ENCODE measurements at regions not wholly inside any gene's neighbourhood (a gene's known extent, or its start where the extent isn't known, plus 50 kb on each side); places are given as distances from the start of the nearest gene placed in this dataset.

DNA sequence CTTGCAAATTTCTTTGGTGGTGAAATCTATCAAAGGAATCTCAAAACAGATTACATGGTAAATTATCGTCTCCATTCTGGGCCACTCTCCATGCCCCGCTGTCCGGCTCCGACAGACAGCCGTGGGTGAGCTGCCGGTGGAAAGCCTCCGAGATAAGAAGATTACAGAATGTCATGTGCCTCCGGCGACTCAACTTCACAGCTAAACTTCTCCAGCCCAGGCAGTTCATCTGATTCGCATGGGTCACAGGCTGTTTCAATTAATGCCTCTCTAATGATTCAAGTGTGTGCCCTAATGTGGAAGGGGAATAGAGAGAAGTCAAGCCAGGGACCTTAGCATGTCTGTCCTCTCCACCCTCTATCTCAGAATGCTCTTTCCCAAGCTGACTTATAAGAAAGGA lies 520.8 kb upstream of the ZFHX3 start:
- Histone ChIP-seq H3K36me3 (ENCODE audit: control insufficient read depth, insufficient read depth, low read length) (no peaks in the 10 kb centered on the region), H3K9ac (ENCODE audit: low read length) (no peak overlapping the region), H3K4me3 (ENCODE audit: low read length) (no peak overlapping the region), H3K4me1 (ENCODE audit: control insufficient read depth, insufficient read depth, low read length) (no peaks in the 10 kb centered on the region), H3K27me3 (ENCODE audit: control insufficient read depth, insufficient read depth, low read length) (no peaks in the 10 kb centered on the region), H3K27ac (ENCODE audit: low read depth, low read length) (no peak overlapping the region)

DNA sequence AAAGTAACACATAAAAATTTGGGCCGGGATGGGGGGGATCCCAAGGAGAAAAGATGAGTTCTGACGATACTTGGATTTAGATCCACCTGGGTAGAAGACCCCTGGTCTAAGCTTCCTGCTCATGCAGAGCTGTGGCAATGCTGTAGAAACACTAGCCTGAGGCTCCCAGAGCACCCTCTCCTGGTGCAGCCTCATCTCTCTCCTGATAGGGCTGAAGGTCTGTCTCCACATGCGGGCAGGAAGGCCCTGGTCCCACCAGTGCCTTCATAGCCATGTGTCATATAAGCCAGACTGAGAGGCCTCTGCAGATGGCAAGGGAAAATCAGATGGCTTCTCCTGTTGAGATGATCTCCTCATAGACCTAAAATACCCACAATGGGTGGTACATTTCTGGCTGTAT lies 518.0 kb upstream of the ZFHX3 start:
- H3K27me3 ChIP-seq (ENCODE audit: control insufficient read depth, insufficient read depth, low read length): no peaks in the 10 kb centered on the region
- no peak overlapping the region for H3K4me3 ChIP-seq (ENCODE audit: low read length)
- no peaks in the 10 kb centered on the region for H3K4me1 ChIP-seq (ENCODE audit: control insufficient read depth, insufficient read depth, low read length)
- no peaks in the 10 kb centered on the region for H3K36me3 ChIP-seq (ENCODE audit: control insufficient read depth, insufficient read depth, low read length)
- no peak overlapping the region for H3K27ac ChIP-seq (ENCODE audit: low read depth, low read length)
- no peak overlapping the region for H3K9ac ChIP-seq (ENCODE audit: low read length)

DNA sequence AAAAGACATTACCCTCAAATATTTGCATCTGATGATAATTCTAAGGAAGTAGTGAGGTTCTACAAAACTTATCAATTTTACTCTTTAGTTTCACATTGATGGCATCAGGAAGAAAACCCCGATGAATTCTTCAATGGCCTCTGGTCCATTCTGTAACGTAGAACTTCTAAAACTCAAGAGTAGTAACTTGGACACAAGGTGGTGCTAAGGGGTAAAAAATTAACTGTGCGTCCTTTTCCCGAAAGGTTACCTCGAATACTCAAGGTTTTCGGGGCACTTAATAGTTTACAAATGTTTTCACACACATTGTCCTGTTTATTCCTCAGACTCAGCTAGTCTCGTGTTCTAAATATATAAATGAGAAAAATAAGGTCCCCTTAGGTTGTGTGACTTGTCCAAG lies 517.3 kb upstream of the ZFHX3 start:
- H3K4me3 ChIP-seq (ENCODE audit: low read length): no peak overlapping the region
- H3K9ac ChIP-seq (ENCODE audit: low read length): no peak overlapping the region
- H3K27me3 ChIP-seq (ENCODE audit: control insufficient read depth, insufficient read depth, low read length): no peaks in the 10 kb centered on the region
- no peaks in the 10 kb centered on the region for H3K36me3 ChIP-seq (ENCODE audit: control insufficient read depth, insufficient read depth, low read length)
- H3K4me1 ChIP-seq (ENCODE audit: control insufficient read depth, insufficient read depth, low read length): no peaks in the 10 kb centered on the region
- no peak overlapping the region for H3K27ac ChIP-seq (ENCODE audit: low read depth, low read length)

DNA sequence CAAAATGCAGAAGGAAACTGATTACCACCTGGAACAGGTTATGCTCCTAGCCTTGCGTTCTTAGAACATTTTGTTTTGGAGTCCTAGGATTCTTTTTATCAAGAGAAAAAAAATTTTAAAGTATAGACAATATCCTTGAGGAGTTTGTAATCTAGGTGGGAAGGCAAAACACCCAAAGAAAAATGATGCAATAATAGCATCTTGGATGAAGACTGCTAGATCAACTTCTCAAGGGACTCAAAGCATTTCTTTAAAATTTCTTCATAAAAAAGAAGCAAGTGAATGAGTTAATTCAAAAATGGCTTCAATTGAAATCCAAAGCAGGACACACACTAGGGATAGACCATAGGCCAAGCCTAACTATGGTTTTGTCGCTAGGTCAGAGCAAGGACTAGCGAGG lies 515.8 kb upstream of the ZFHX3 start:
- H3K36me3 ChIP-seq (ENCODE audit: control insufficient read depth, insufficient read depth, low read length): no peaks in the 10 kb centered on the region

DNA sequence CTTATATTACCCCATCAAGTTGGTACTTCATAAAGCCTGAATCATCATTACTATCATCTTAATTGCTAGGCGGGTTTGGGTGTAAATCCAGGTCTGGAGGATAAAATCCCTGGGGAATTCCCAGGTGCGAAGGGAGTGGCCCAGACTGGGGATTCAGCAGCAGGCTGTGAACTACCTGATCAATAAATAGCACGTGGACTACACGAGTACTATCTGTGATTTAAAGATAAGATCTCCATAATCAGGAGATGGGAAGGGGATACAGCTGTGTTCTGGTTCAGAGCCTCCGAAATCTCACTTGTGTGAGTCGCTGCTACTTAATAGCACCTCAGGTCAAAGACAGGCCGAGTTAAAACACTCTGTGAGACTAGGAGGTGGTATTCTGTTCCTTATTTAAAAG lies 512.6 kb upstream of the ZFHX3 start:
- Histone ChIP-seq H3K36me3 (ENCODE audit: control insufficient read depth, insufficient read depth, low read length) (no peaks in the 10 kb centered on the region), H3K4me1 (ENCODE audit: control insufficient read depth, insufficient read depth, low read length) (no peaks in the 10 kb centered on the region), H3K27ac (ENCODE audit: low read depth, low read length) (no peak overlapping the region), H3K27me3 (ENCODE audit: control insufficient read depth, insufficient read depth, low read length) (no peaks in the 10 kb centered on the region), H3K4me3 (ENCODE audit: low read length) (no peak overlapping the region), H3K9ac (ENCODE audit: low read length) (no peak overlapping the region)

More for the DNA sequence above, 515.8 kb upstream of the ZFHX3 start:
- Histone ChIP-seq H3K4me1 (ENCODE audit: control insufficient read depth, insufficient read depth, low read length) (no peaks in the 10 kb centered on the region), H3K27ac (ENCODE audit: low read depth, low read length) (no peak overlapping the region), H3K9ac (ENCODE audit: low read length) (no peak overlapping the region), H3K4me3 (ENCODE audit: low read length) (no peak overlapping the region), H3K27me3 (ENCODE audit: control insufficient read depth, insufficient read depth, low read length) (no peaks in the 10 kb centered on the region)

DNA sequence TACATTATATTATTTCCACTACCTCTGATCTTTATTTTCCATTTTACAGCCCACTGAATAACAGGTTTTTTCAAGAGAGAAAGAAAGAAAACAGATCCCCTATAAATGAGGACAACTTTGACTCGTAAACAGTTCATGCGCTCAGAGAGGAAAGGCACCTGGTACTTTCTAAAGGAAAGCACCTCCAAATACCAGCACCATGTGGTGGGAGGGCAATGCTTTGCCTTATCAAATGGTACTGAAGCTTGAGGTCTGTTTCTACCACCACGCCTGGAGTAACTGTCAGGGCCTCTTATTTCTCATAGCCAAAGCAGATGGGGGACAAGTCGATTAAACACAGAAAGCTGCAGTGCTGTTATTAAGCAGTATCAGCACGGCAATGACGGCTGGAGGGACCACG lies 510.3 kb upstream of the ZFHX3 start:
- H3K4me1 ChIP-seq (ENCODE audit: control insufficient read depth, insufficient read depth, low read length): no peaks in the 10 kb centered on the region
- no peak overlapping the region for H3K4me3 ChIP-seq (ENCODE audit: low read length)
- no peak overlapping the region for H3K27ac ChIP-seq (ENCODE audit: low read depth, low read length)
- H3K36me3 ChIP-seq (ENCODE audit: control insufficient read depth, insufficient read depth, low read length): no peaks in the 10 kb centered on the region
- no peak overlapping the region for H3K9ac ChIP-seq (ENCODE audit: low read length)
- H3K27me3 ChIP-seq (ENCODE audit: control insufficient read depth, insufficient read depth, low read length): no peaks in the 10 kb centered on the region

DNA sequence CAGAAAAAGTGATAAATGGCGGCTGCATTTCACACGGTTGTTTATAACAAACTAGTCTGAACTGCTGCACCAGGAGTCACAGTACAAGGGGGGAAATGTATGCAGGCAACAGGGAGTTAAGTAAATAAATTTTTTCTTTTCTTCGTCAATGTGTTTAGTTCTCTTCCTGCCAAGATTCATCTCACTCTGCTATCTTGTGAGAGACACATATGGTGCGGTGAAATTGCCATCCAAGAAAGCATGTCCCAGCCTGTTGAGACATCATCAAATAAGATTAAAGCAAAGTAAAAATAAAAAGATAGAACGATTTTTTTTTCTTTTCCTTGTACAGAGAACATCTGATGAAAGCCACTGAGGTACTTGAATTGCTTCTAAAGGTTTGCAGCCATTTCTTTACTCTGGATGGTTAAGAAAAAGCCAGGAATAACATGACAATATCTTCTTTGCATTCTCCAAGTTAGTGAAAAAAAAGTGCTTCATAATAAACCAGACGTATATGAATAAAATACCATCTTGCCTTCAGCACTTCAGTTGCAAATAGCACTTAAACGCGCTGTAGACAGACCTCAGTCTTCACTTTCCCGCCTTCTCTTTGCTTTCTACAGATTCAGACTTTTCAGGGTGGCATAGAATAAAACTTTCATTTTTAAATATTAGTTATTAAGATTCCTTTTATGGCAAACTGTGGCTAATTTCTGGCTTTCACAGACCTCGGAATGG lies 506.2 kb upstream of the ZFHX3 start:
- Histone ChIP-seq H3K4me1 (ENCODE audit: control insufficient read depth, insufficient read depth, low read length) (no peaks in the 10 kb centered on the region), H3K36me3 (ENCODE audit: control insufficient read depth, insufficient read depth, low read length) (no peaks in the 10 kb centered on the region), H3K27ac (ENCODE audit: low read depth, low read length) (no peak overlapping the region), H3K27me3 (ENCODE audit: control insufficient read depth, insufficient read depth, low read length) (no peaks in the 10 kb centered on the region), H3K4me3 (ENCODE audit: low read length) (no peak overlapping the region), H3K9ac (ENCODE audit: low read length) (no peak overlapping the region)

DNA sequence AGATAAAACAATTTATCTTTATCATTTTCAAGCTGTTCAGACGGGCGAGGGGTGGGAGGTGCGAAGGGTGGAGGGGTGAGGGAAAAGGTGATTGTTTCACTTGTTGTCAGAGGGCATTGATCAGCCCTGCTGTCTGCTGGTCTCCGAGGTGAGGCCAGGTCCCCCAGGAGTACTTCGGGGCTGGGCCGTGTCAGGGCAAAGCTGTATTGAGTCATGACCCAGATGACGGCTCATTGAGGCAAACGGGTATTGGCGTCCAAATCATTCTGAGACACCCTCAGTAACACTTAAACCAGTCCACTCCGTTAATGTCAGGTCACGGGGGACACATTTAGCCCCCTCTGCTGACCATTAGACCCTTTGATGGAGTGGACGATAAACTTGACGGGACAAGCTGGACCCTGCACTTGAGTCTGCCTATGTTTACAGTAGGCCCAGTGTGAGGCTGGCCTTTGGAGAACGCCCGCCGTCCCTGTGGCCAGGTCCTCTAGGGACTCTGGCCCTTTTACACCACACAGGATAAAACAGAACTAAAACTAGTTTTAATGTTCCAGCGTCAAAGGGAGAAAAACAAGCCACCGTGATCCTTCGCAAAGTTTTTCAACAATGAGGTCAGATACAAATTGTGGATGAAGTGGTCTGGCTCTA lies 502.2 kb upstream of the ZFHX3 start:
- Histone ChIP-seq H3K27ac (ENCODE audit: low read depth, low read length) (no peak overlapping the region), H3K9ac (ENCODE audit: low read length) (no peak overlapping the region), H3K4me1 (ENCODE audit: control insufficient read depth, insufficient read depth, low read length) (no peaks in the 10 kb centered on the region), H3K36me3 (ENCODE audit: control insufficient read depth, insufficient read depth, low read length) (no peaks in the 10 kb centered on the region), H3K4me3 (ENCODE audit: low read length) (no peak overlapping the region), H3K27me3 (ENCODE audit: control insufficient read depth, insufficient read depth, low read length) (no peaks in the 10 kb centered on the region)

DNA sequence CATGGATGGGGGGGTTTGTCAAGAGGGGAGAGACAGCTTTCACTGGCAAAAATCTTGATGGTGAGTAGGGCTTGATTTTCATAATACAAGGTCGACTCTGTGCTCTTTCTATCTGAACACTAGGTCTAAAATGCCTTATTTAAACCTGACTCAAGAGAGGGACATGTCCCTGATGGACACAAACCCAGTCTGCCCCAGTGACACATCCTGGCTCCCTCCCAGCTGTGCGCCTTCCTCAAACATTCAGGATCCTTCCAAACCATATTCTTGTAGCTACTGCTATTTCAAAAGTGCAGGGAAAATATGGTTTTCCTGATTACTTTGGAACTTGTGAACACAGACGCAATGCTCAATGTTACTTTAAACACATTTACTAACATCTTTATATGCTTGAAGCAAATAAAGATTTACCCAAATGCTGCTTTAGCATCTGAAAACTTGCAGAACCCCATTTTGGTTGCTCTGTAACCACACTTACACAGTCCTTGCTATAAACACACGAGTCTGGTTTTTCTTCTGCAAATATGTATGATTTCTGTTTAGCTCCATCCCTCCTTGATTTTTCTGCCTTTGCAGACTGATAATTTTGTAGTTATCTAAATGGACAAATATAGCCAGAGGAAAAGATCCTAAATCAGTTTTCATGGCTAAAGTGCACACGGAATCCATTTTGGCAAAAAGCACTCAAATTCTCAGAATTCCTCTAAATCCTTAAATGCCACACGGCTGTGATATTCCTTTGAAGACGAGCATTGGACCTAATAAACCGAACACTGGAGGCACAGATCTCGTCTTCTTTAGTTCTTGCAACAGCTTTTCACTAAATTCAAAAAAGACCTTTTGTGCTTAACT lies 499.9 kb upstream of the ZFHX3 start:
- no peaks in the 10 kb centered on the region for H3K4me1 ChIP-seq (ENCODE audit: control insufficient read depth, insufficient read depth, low read length)
- H3K4me3 ChIP-seq (ENCODE audit: low read length): no peak overlapping the region
- peaks cover 3% of the 10 kb centered on the region for H3K27me3 ChIP-seq (ENCODE audit: control insufficient read depth, insufficient read depth, low read length)
- no peak overlapping the region for H3K9ac ChIP-seq (ENCODE audit: low read length)
- H3K27ac ChIP-seq (ENCODE audit: low read depth, low read length): no peak overlapping the region
- no peaks in the 10 kb centered on the region for H3K36me3 ChIP-seq (ENCODE audit: control insufficient read depth, insufficient read depth, low read length)

DNA sequence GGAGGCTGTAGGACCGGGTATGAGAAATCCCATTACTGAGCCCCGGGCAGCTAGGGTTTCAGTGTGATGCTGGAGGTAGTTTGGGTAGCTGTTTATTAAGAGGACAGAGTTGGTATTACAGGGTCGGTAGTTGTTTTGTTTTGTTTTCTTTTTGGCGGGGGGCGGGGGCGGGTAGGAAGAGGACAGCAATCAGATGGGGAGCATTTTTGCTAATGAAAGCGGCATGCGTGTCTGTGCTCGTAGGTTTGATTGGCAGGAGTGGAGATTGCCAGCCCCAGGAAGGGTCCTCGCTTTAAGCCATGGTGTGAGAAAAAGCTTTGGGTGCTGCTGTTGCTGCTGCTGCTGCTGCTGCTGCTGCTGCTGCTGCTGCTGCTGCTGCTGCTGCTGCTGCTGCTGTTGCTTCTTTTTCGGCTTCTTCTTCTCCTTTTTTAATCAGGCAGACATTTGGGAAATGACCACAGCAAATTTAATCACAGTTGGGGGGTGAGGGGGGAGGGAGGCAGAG lies 498.5 kb upstream of the ZFHX3 start:
- H3K27me3 ChIP-seq (ENCODE audit: control insufficient read depth, insufficient read depth, low read length): peaks cover 3% of the 10 kb centered on the region
- no peak overlapping the region for H3K27ac ChIP-seq (ENCODE audit: low read depth, low read length)
- no peaks in the 10 kb centered on the region for H3K4me1 ChIP-seq (ENCODE audit: control insufficient read depth, insufficient read depth, low read length)
- H3K4me3 ChIP-seq (ENCODE audit: low read length): no peak overlapping the region
- no peaks in the 10 kb centered on the region for H3K36me3 ChIP-seq (ENCODE audit: control insufficient read depth, insufficient read depth, low read length)
- H3K9ac ChIP-seq (ENCODE audit: low read length): no peak overlapping the region

DNA sequence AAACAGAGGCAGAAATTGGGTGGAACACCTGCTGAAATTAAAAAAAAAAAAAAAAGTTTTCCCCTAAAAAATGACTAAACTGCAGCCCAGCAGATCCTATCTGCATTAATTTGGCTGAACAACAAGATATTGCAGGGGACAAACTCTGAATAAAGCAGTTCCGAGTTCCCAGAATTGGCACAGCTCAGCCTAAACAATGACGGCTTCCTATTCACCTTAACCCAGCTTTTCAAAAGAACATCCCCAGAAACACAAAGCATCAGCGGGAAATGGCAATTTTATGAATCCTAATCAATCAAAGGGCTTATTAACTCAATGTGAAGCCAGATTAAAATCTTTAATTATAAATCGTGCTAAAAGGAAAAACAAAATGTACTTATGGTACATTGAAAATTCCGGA lies 497.8 kb upstream of the ZFHX3 start:
- Histone ChIP-seq H3K4me3 (ENCODE audit: low read length) (no peak overlapping the region), H3K4me1 (ENCODE audit: control insufficient read depth, insufficient read depth, low read length) (no peaks in the 10 kb centered on the region), H3K27me3 (ENCODE audit: control insufficient read depth, insufficient read depth, low read length) (peaks cover 3% of the 10 kb centered on the region)

DNA sequence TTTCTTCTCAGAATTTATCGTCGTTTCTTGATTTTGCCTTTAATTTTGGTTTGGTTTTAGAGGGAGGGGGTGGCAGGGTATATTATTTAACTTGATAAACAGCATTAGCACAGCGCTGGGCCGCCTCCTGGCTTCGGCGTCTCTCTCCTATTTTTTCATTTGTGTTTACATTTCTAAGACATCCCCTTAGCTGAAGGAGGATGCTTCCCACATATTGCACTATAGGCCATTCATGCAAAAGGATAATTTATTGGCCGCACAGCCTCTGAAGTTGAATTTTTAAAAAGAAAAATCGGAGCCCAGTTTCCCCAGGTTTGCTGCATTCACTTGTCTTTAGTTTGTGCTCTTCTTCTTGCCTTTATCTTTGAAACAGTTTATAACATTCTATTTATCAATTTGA lies 497.4 kb upstream of the ZFHX3 start:
- Histone ChIP-seq H3K36me3 (ENCODE audit: control insufficient read depth, insufficient read depth, low read length) (no peaks in the 10 kb centered on the region), H3K4me1 (ENCODE audit: control insufficient read depth, insufficient read depth, low read length) (no peaks in the 10 kb centered on the region), H3K9ac (ENCODE audit: low read length) (no peak overlapping the region), H3K27me3 (ENCODE audit: control insufficient read depth, insufficient read depth, low read length) (peaks cover 3% of the 10 kb centered on the region), H3K27ac (ENCODE audit: low read depth, low read length) (no peak overlapping the region), H3K4me3 (ENCODE audit: low read length) (no peak overlapping the region)

More for the DNA sequence above, 497.8 kb upstream of the ZFHX3 start:
- Histone ChIP-seq H3K36me3 (ENCODE audit: control insufficient read depth, insufficient read depth, low read length) (no peaks in the 10 kb centered on the region), H3K9ac (ENCODE audit: low read length) (no peak overlapping the region), H3K27ac (ENCODE audit: low read depth, low read length) (no peak overlapping the region)
